WTC11 (cell line): ENCODE measurements at regions not wholly inside any gene's neighbourhood (a gene's known extent, or its start where the extent isn't known, plus 50 kb on each side); places are given as distances from the start of the nearest gene placed in this dataset.

ENCODE experiments used
- ATAC-seq: fragments of 200-7000 bp; cut with Tn5 transposase; 2 replicates; pipeline ENCODE4 v1.10.0; 2021; ENCODE audit warnings: mild to moderate bottlenecking, moderate library complexity
- CTCF ChIA-PET: fragments of 300-600 bp; sonication (Branson Sonifier 250); formaldehyde crosslinking; loops from one replicate; lab custom pipeline; 2021; ENCODE audit warnings: antibody characterized with exemption; lab: Charles Lee
- POLR2A ChIA-PET: fragments of 350-600 bp; sonication (Branson Sonifier 250); formaldehyde crosslinking; loops from one replicate; lab custom pipeline; 2021; ENCODE audit warnings: antibody characterized with exemption; lab: Charles Lee
- DNase-seq: peaks from one replicate; pipeline ENCODE4 v3.0.0; 2021; ENCODE audit warnings: low spot score
- H3K27ac Mint-ChIP-seq: 2 replicates; pipeline ENCODE4 v1.8.0; 2021; ENCODE audit warnings: mixed read lengths
- H3K27me3 Mint-ChIP-seq: 2 replicates; pipeline ENCODE4 v1.8.0; 2021; ENCODE audit warnings: low read depth, mild to moderate bottlenecking, moderate library complexity, mixed read lengths
- H3K36me3 Mint-ChIP-seq: 2 replicates; pipeline ENCODE4 v1.8.0; 2021; ENCODE audit warnings: mixed read lengths
- H3K4me1 Mint-ChIP-seq: 2 replicates; pipeline ENCODE4 v1.8.0; 2022; ENCODE audit warnings: mixed read lengths
- H3K4me3 Mint-ChIP-seq: 2 replicates; pipeline ENCODE4 v1.8.0; 2021; ENCODE audit warnings: mild to moderate bottlenecking, moderate library complexity, mixed read lengths
- H3K9me3 Mint-ChIP-seq: 2 replicates; pipeline ENCODE4 v1.8.0; 2021; ENCODE audit warnings: mixed read lengths
- ELF4 ChIP-seq: sonication (generic); formaldehyde crosslinking; IDR thresholded peaks from 2 replicates; pipeline ENCODE4 v1.8.1; 2022; ENCODE audit warnings: low read depth, mild to moderate bottlenecking, moderate library complexity, missing genetic modification reagents
- FOXK1 ChIP-seq: sonication (generic); formaldehyde crosslinking; IDR thresholded peaks from 2 replicates; pipeline ENCODE4 v1.8.0; 2022; ENCODE audit warnings: mild to moderate bottlenecking, moderate library complexity, missing genetic modification reagents
- KAT7 ChIP-seq: sonication (generic); formaldehyde crosslinking; IDR thresholded peaks from 2 replicates; pipeline ENCODE4 v1.8.1; 2023; ENCODE audit warnings: missing genetic modification reagents, mild to moderate bottlenecking, borderline replicate concordance
- SOX15 ChIP-seq: fragments of 250-450 bp; sonication (Bioruptor Pico); IDR thresholded peaks from 2 replicates; pipeline ENCODE4 v1.9.0; 2021; ENCODE audit warnings: mild to moderate bottlenecking
- SP1 ChIP-seq: sonication (generic); formaldehyde crosslinking; conservative IDR thresholded peaks from 2 replicates; pipeline ENCODE4 v1.8.1; 2022; ENCODE audit warnings: missing genetic modification reagents
- TF ChIP-seq, protein P1 (sequence below): fragments of 250-450 bp; sonication (Bioruptor Pico); IDR thresholded peaks from 2 replicates; pipeline ENCODE4 v1.9.0; 2021; ENCODE audit warnings: mild to moderate bottlenecking, borderline replicate concordance
- TF ChIP-seq, protein P2 (sequence below): sonication (generic); formaldehyde crosslinking; IDR thresholded peaks from 2 replicates; pipeline ENCODE4 v1.8.0; 2023; ENCODE audit warnings: missing genetic modification reagents, mild to moderate bottlenecking, borderline replicate concordance
- TF ChIP-seq, protein P3 (sequence below): sonication (generic); formaldehyde crosslinking; IDR thresholded peaks from 2 replicates; pipeline ENCODE4 v1.8.0; 2022; ENCODE audit warnings: missing genetic modification reagents
- TF ChIP-seq, protein P4 (sequence below): fragments of 250-450 bp; sonication (Bioruptor Pico); conservative IDR thresholded peaks from 2 replicates; pipeline ENCODE4 v1.9.0; 2021; ENCODE audit warnings: mild to moderate bottlenecking
- TF ChIP-seq, protein P5 (sequence below): sonication (generic); formaldehyde crosslinking; IDR thresholded peaks from 2 replicates; pipeline ENCODE4 v1.8.1; 2023; ENCODE audit warnings: mild to moderate bottlenecking, missing genetic modification reagents
- TF ChIP-seq, protein P6 (sequence below): sonication (generic); formaldehyde crosslinking; IDR thresholded peaks from 2 replicates; pipeline ENCODE4 v1.8.1; 2023; ENCODE audit warnings: mild to moderate bottlenecking, missing genetic modification reagents

DNA sequence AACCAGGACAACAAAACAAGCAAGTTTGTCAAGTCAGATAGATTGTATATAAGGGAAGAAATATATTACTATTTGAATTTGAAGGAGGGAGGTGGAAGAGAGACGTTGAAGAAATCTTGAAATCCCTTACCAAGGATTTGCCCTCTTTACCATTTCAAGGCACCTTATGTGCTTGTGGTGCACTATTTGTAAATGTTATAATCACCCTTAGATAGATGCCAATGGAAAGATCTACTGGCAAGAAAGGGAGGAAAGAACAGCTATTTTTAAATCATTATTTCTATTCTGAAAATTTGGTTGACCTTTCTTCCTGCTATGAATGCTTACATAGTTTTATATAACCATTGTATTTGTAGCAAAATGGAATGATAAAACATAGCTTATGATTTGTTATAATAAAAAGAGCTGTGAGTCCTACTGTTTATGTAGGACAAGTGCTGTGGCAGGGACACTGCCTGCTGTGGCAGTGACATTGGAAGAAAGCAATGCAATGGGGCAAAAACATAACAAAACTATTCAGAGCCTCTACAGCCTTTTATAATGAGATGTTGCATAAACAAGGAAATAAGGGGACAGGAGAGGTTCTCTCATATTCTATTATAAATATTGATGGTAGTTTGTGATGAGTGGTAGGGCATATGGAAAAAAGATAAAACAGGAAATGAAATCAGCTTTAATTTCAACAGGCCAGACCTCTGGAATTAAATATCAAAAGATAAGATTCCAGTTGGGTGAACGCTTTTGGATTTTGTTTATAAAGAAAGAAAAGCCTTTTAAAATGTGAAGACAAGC is 1145.2 kb upstream of the GJE1 start (continued):
- TF ChIP-seq KAT7 (CRISPR knock-in tag), result no peak
- TF ChIP-seq, all 79 proteins: peak for 0

DNA sequence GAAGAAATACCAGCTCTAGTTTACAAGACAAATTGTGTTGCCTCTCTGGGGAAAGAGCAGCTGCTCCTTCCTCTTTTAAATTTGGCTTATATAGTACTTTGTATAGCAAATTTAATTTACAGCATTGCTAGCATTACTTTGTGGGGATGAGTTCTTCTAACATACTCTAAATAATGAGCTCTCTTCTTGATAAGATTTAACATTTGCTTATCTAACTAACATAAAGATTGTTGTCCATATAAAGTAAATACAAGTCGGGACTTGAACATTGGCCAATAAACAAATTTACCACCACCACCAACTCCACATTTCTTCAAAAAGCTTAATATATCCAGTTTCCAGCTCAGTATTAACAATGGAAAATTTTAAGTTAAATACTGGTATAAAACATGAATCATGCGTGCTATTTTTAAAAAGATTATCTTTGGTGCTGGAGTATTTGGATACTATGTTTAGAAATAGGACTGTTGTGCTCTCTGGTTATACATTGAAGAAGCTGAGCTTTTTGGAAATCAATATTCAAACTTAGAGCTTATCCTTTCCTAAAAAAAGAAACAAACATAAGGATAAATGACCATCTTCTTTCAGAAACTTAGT is 1146.9 kb upstream of the GJE1 start:
- H3K9me3 Mint-ChIP-seq, result peaks cover 11% of the 10 kb centered on the region
- H3K27me3 Mint-ChIP-seq, result no peaks in the 10 kb centered on the region
- H3K4me1 Mint-ChIP-seq, result no peaks in the 10 kb centered on the region
- H3K4me3 Mint-ChIP-seq, result no peak overlapping the region
- ATAC-seq (no peak), DNase-seq (no peak)
- H3K36me3 Mint-ChIP-seq, result peaks cover 5% of the 10 kb centered on the region
- no peak overlapping the region for H3K27ac Mint-ChIP-seq
- TF ChIP-seq, protein P1, sequence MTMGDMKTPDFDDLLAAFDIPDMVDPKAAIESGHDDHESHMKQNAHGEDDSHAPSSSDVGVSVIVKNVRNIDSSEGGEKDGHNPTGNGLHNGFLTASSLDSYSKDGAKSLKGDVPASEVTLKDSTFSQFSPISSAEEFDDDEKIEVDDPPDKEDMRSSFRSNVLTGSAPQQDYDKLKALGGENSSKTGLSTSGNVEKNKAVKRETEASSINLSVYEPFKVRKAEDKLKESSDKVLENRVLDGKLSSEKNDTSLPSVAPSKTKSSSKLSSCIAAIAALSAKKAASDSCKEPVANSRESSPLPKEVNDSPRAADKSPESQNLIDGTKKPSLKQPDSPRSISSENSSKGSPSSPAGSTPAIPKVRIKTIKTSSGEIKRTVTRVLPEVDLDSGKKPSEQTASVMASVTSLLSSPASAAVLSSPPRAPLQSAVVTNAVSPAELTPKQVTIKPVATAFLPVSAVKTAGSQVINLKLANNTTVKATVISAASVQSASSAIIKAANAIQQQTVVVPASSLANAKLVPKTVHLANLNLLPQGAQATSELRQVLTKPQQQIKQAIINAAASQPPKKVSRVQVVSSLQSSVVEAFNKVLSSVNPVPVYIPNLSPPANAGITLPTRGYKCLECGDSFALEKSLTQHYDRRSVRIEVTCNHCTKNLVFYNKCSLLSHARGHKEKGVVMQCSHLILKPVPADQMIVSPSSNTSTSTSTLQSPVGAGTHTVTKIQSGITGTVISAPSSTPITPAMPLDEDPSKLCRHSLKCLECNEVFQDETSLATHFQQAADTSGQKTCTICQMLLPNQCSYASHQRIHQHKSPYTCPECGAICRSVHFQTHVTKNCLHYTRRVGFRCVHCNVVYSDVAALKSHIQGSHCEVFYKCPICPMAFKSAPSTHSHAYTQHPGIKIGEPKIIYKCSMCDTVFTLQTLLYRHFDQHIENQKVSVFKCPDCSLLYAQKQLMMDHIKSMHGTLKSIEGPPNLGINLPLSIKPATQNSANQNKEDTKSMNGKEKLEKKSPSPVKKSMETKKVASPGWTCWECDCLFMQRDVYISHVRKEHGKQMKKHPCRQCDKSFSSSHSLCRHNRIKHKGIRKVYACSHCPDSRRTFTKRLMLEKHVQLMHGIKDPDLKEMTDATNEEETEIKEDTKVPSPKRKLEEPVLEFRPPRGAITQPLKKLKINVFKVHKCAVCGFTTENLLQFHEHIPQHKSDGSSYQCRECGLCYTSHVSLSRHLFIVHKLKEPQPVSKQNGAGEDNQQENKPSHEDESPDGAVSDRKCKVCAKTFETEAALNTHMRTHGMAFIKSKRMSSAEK, result no peak
- TF ChIP-seq, protein P2, sequence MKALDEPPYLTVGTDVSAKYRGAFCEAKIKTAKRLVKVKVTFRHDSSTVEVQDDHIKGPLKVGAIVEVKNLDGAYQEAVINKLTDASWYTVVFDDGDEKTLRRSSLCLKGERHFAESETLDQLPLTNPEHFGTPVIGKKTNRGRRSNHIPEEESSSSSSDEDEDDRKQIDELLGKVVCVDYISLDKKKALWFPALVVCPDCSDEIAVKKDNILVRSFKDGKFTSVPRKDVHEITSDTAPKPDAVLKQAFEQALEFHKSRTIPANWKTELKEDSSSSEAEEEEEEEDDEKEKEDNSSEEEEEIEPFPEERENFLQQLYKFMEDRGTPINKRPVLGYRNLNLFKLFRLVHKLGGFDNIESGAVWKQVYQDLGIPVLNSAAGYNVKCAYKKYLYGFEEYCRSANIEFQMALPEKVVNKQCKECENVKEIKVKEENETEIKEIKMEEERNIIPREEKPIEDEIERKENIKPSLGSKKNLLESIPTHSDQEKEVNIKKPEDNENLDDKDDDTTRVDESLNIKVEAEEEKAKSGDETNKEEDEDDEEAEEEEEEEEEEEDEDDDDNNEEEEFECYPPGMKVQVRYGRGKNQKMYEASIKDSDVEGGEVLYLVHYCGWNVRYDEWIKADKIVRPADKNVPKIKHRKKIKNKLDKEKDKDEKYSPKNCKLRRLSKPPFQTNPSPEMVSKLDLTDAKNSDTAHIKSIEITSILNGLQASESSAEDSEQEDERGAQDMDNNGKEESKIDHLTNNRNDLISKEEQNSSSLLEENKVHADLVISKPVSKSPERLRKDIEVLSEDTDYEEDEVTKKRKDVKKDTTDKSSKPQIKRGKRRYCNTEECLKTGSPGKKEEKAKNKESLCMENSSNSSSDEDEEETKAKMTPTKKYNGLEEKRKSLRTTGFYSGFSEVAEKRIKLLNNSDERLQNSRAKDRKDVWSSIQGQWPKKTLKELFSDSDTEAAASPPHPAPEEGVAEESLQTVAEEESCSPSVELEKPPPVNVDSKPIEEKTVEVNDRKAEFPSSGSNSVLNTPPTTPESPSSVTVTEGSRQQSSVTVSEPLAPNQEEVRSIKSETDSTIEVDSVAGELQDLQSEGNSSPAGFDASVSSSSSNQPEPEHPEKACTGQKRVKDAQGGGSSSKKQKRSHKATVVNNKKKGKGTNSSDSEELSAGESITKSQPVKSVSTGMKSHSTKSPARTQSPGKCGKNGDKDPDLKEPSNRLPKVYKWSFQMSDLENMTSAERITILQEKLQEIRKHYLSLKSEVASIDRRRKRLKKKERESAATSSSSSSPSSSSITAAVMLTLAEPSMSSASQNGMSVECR (CRISPR knock-in tag), result no peak
- no peak for TF ChIP-seq ELF4 (CRISPR knock-in tag)
- no peak for TF ChIP-seq SOX15 (CRISPR knock-in tag)
- TF ChIP-seq, protein P3, sequence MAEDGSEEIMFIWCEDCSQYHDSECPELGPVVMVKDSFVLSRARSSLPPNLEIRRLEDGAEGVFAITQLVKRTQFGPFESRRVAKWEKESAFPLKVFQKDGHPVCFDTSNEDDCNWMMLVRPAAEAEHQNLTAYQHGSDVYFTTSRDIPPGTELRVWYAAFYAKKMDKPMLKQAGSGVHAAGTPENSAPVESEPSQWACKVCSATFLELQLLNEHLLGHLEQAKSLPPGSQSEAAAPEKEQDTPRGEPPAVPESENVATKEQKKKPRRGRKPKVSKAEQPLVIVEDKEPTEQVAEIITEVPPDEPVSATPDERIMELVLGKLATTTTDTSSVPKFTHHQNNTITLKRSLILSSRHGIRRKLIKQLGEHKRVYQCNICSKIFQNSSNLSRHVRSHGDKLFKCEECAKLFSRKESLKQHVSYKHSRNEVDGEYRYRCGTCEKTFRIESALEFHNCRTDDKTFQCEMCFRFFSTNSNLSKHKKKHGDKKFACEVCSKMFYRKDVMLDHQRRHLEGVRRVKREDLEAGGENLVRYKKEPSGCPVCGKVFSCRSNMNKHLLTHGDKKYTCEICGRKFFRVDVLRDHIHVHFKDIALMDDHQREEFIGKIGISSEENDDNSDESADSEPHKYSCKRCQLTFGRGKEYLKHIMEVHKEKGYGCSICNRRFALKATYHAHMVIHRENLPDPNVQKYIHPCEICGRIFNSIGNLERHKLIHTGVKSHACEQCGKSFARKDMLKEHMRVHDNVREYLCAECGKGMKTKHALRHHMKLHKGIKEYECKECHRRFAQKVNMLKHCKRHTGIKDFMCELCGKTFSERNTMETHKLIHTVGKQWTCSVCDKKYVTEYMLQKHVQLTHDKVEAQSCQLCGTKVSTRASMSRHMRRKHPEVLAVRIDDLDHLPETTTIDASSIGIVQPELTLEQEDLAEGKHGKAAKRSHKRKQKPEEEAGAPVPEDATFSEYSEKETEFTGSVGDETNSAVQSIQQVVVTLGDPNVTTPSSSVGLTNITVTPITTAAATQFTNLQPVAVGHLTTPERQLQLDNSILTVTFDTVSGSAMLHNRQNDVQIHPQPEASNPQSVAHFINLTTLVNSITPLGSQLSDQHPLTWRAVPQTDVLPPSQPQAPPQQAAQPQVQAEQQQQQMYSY, result no peak
- POLR2A ChIA-PET, result no interaction called here
- CTCF ChIA-PET, result no interaction called here

DNA sequence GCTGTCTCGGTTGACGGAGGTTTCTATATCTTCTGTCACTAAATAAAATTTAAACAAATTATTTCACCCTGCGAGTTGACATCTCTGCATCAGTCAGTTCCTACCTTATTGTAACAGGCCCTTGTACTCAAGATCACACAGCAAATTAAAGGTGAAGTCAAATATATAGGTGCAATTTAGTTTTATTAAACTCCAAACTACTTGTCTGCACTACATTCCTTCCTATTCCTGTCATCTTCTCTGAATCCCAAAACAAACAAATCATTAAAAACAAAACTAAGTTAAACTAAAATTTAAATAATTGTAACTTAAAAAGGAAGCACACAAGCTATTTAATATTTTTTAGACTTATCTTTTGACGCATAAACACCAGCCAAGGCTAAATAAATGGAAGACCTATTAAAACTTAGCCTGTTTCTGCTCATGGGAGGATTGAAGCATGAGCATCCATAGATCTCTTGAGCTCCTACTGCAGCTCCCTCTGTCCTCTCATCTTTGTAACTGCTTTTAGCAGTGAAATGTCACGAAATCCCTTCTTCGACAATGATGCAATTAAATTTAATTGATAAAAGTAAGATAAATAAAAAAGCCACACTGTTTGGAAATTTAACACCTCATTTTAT is 1152.3 kb upstream of the GJE1 start:
- ATAC-seq, result no peak
- CTCF ChIA-PET, result interaction anchor here (1.0 kb wide), 1 partner anchor 9 kb away, joined by 3 read pairs; no protein-coding TSS in a partner anchor
- H3K9me3 Mint-ChIP-seq, result no peaks in the 10 kb centered on the region; the same call in 1 of the 2 replicates
- no peak for TF ChIP-seq KAT7 (CRISPR knock-in tag)
- TF ChIP-seq, protein P4, sequence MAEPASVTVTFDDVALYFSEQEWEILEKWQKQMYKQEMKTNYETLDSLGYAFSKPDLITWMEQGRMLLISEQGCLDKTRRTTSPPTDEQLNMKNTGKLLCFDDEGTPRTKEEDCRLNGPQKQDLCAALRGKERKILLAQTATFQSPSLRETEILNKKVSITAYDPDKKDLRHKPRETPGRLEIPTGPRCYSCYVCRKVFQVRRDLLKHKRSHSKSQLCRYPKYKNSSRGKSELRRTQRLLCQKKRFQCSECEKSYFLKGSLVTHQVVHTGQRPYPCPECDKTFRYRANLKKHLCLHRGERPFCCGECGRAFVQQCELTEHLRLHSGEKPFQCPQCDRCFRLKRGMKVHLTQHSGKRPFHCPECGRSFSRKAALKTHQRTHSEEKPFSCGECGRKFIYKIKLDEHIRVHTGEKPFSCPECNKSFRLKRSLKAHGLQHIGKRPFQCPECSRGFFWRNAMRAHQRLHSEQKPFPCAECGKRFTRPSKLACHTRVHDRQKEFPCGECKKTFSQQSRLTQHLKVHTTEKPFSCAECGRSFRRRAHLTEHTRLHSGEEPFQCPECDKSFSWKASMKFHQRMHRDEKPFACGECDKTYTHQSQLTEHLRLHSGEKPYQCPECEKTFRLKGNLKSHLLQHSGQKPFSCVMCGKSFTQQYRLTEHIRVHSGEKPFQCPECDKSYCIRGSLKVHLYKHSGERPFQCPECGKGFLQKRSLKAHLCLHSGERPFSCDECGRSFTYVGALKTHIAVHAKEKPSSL, result no peak
- no peak for TF ChIP-seq SP1
- no peak for TF ChIP-seq FOXK1 (CRISPR knock-in tag)
- TF ChIP-seq, protein P5, sequence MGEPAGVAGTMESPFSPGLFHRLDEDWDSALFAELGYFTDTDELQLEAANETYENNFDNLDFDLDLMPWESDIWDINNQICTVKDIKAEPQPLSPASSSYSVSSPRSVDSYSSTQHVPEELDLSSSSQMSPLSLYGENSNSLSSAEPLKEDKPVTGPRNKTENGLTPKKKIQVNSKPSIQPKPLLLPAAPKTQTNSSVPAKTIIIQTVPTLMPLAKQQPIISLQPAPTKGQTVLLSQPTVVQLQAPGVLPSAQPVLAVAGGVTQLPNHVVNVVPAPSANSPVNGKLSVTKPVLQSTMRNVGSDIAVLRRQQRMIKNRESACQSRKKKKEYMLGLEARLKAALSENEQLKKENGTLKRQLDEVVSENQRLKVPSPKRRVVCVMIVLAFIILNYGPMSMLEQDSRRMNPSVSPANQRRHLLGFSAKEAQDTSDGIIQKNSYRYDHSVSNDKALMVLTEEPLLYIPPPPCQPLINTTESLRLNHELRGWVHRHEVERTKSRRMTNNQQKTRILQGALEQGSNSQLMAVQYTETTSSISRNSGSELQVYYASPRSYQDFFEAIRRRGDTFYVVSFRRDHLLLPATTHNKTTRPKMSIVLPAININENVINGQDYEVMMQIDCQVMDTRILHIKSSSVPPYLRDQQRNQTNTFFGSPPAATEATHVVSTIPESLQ (CRISPR knock-in tag), result no peak
- TF ChIP-seq, protein P6, sequence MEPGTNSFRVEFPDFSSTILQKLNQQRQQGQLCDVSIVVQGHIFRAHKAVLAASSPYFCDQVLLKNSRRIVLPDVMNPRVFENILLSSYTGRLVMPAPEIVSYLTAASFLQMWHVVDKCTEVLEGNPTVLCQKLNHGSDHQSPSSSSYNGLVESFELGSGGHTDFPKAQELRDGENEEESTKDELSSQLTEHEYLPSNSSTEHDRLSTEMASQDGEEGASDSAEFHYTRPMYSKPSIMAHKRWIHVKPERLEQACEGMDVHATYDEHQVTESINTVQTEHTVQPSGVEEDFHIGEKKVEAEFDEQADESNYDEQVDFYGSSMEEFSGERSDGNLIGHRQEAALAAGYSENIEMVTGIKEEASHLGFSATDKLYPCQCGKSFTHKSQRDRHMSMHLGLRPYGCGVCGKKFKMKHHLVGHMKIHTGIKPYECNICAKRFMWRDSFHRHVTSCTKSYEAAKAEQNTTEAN (CRISPR knock-in tag), result no peak

More for the DNA sequence above, 1152.3 kb upstream of the GJE1 start:
- POLR2A ChIA-PET, result interaction anchor here (0.6 kb wide), 1 partner anchor 1844 kb away, joined by 3 read pairs; no protein-coding TSS in a partner anchor
- no peak overlapping the region for H3K27ac Mint-ChIP-seq
- H3K4me3 Mint-ChIP-seq, result no peak overlapping the region
- no peaks in the 10 kb centered on the region for H3K4me1 Mint-ChIP-seq
- no peak for DNase-seq
- no peaks in the 10 kb centered on the region for H3K27me3 Mint-ChIP-seq
- no peaks in the 10 kb centered on the region for H3K36me3 Mint-ChIP-seq
